SJCRH30 (cell line): ENCODE measurements at regions not wholly inside any gene's neighbourhood (a gene's known extent, or its start where the extent isn't known, plus 50 kb on each side); places are given as distances from the start of the nearest gene placed in this dataset.

Experiments used
- DNase-seq, 2 experiments: peaks; one replicate each; pipeline ENCODE4 v3.0.0-alpha.2; 2015 to 2020
- H3K27ac ChIP-seq: fragments of 250-450 bp; sonication (Bioruptor Pico); 2 replicates; pipeline ENCODE4 v1.5.1; 2020; ENCODE audit warnings: mild to moderate bottlenecking, moderate library complexity
- H3K27me3 ChIP-seq: fragments of 250-450 bp; sonication (Bioruptor Pico); 2 replicates; pipeline ENCODE4 v1.5.1; 2020; ENCODE audit warnings: mild to moderate bottlenecking, moderate library complexity
- H3K36me3 ChIP-seq: fragments of 250-450 bp; sonication (Bioruptor Pico); 2 replicates; pipeline ENCODE4 v1.5.1; 2020; ENCODE audit warnings: mild to moderate bottlenecking, moderate library complexity
- H3K4me1 ChIP-seq: fragments of 250-450 bp; sonication (Bioruptor Pico); 2 replicates; pipeline ENCODE4 v1.5.1; 2020; ENCODE audit warnings: mild to moderate bottlenecking, moderate library complexity
- H3K4me3 ChIP-seq: fragments of 250-450 bp; sonication (Bioruptor Pico); 2 replicates; pipeline ENCODE4 v1.5.1; 2020; ENCODE audit warnings: mild to moderate bottlenecking, moderate library complexity
- H3K9me3 ChIP-seq: fragments of 250-450 bp; sonication (Bioruptor Pico); replicated peaks from 2 replicates; pipeline ENCODE4 v1.5.1; 2020; ENCODE audit warnings: mild to moderate bottlenecking, moderate library complexity

DNA sequence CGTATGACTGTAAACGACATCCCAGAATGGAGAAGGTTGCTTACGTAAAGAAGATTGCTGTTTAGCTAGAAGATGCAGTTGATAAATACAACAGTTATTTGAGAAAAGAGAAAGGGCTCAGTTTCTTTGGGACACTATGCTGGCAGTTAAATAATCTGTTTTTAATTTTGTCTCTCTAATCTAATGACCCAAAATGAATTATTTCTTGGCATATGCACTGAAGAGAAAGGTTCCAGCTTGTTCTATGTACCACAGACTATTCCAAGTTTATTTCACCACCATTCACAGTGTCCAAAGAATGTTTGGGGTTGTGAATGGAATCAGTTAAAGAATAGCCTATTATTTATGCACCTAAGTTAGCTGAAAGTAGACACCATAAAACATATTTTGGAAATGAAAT, 449.9 kb downstream of the RNF144B start:
- Histone ChIP-seq H3K4me1 (no peaks in the 10 kb centered on the region), H3K4me3 (no peak overlapping the region), H3K9me3 (no peaks in the 10 kb centered on the region), H3K27me3 (no peaks in the 10 kb centered on the region), H3K27ac (no peak overlapping the region), H3K36me3 (no peaks in the 10 kb centered on the region)
- no peak for DNase-seq

DNA sequence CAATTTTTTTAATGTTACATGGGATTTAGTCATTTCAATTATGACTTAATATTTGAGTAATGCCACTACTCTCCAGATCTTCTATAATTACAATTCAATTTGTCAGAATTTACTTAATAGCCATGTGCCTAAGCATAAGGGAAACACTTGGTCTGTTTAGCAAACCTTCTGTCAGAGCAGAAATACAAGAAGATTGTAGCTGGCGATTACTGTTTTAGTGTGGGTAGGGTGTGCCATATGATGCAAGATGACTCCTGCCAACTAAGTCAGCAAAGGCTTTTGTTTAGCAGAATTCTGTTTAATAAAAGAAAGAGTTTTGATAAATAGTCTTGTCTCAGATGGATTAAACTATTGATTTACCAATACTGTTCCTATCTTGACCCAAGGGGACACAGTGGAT, 455.4 kb downstream of the RNF144B start:
- no peak overlapping the region for H3K4me3 ChIP-seq
- no peaks in the 10 kb centered on the region for H3K9me3 ChIP-seq
- H3K4me1 ChIP-seq: no peaks in the 10 kb centered on the region
- DNase-seq: no peak
- no peak overlapping the region for H3K27ac ChIP-seq
- no peaks in the 10 kb centered on the region for H3K36me3 ChIP-seq
- H3K27me3 ChIP-seq: no peaks in the 10 kb centered on the region

DNA sequence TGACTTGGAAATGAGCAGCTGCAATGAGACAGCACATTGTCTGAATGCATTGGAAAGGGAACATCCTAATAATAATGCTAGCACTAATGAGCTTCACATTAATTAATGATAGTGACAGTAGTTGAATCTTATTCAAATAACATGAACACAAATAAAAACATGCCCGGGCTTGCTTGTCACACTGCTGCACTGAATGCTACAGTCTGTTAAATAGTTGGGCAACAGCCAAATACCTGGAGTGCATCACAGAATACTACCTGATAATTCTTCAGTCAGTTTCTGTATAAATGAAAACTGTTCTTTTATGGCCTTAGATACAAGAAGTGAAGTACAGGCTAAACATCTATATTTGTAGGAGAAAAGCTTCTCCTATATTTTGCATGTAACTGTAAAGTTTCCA, 458.7 kb downstream of the RNF144B start:
- H3K4me3 ChIP-seq: no peak overlapping the region
- no peak for DNase-seq
- H3K27ac ChIP-seq: no peak overlapping the region
- no peaks in the 10 kb centered on the region for H3K9me3 ChIP-seq
- no peaks in the 10 kb centered on the region for H3K27me3 ChIP-seq
- H3K4me1 ChIP-seq: no peaks in the 10 kb centered on the region
- H3K36me3 ChIP-seq: no peaks in the 10 kb centered on the region

GRCh38 chr6:18846327-18846726, 459.2 kb downstream of the RNF144B start:
- no peaks in the 10 kb centered on the region for H3K9me3 ChIP-seq
- no peaks in the 10 kb centered on the region for H3K36me3 ChIP-seq
- H3K27me3 ChIP-seq: no peaks in the 10 kb centered on the region
- no peak for DNase-seq
- no peak overlapping the region for H3K4me3 ChIP-seq
- no peak overlapping the region for H3K27ac ChIP-seq
- H3K4me1 ChIP-seq: no peaks in the 10 kb centered on the region

GRCh38 chr6:18861204-18861603, 474.1 kb downstream of the RNF144B start:
- H3K4me1 ChIP-seq: no peaks in the 10 kb centered on the region
- H3K27me3 ChIP-seq: no peaks in the 10 kb centered on the region
- DNase-seq: no peak
- no peak overlapping the region for H3K4me3 ChIP-seq
- no peaks in the 10 kb centered on the region for H3K9me3 ChIP-seq
- H3K36me3 ChIP-seq: no peaks in the 10 kb centered on the region
- no peak overlapping the region for H3K27ac ChIP-seq

DNA sequence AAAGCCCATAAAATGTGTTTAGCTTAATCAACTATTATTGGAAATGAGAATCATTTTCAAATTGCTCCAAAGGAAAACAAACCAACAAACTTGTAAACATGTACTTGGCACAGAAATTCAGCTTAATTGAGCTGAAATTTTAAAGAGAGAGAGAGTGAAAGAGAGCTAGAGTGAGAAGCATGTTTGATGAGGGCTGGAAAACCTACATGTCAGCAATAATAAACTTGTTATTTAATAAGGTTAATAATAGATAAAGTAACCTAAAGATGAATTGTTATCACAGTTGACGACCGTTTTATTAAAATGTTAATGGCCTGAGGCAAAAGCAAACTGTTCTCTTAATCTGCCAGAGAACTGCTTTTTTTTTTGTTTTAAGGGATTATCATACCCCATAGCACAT, 496.1 kb downstream of the RNF144B start:
- no peak for DNase-seq
- no peaks in the 10 kb centered on the region for H3K9me3 ChIP-seq
- no peaks in the 10 kb centered on the region for H3K36me3 ChIP-seq
- no peaks in the 10 kb centered on the region for H3K27me3 ChIP-seq
- no peak overlapping the region for H3K4me3 ChIP-seq
- no peak overlapping the region for H3K27ac ChIP-seq
- H3K4me1 ChIP-seq: no peaks in the 10 kb centered on the region

- no peak overlapping the region for H3K27ac ChIP-seq
- H3K36me3 ChIP-seq: no peaks in the 10 kb centered on the region
- H3K27me3 ChIP-seq: no peaks in the 10 kb centered on the region
- H3K4me3 ChIP-seq: no peak overlapping the region
- H3K4me1 ChIP-seq: no peaks in the 10 kb centered on the region
- DNase-seq: no peak
- no peaks in the 10 kb centered on the region for H3K9me3 ChIP-seq
Observed at GRCh38 chr6:18883851-18884250, 496.7 kb downstream of the RNF144B start.

- no peak overlapping the region for H3K4me3 ChIP-seq
- H3K4me1 ChIP-seq: no peaks in the 10 kb centered on the region
- H3K27me3 ChIP-seq: no peaks in the 10 kb centered on the region
- no peaks in the 10 kb centered on the region for H3K36me3 ChIP-seq
- DNase-seq: no peak
- H3K27ac ChIP-seq: no peak overlapping the region
- H3K9me3 ChIP-seq: no peaks in the 10 kb centered on the region
Observed at GRCh38 chr6:18893540-18894269, 506.6 kb downstream of the RNF144B start.

DNA sequence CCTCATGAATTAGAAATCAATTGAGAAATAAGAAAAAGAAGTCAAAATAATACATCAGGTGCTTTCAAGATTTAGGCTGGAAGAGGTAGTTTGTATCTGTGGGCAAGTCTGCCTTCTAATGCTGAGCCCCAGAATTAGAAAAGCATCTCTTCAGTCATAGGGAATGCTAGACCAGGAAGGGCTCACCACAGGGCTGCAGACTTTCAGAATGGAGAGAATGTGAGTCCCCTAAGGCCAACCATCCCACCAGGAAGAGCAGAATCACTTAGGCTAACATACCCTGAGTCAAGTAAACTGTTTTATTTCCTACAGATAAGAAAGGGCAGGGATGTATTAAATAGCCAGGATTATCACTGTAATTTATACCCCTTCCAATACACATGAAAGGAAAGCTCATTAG, 510.2 kb downstream of the RNF144B start:
- Histone ChIP-seq H3K4me3 (no peak overlapping the region), H3K36me3 (no peaks in the 10 kb centered on the region), H3K27ac (no peak overlapping the region), H3K9me3 (no peaks in the 10 kb centered on the region), H3K27me3 (no peaks in the 10 kb centered on the region), H3K4me1 (no peaks in the 10 kb centered on the region)
- no peak for DNase-seq

- Histone ChIP-seq H3K27ac (no peak overlapping the region), H3K4me1 (no peaks in the 10 kb centered on the region), H3K9me3 (no peaks in the 10 kb centered on the region), H3K27me3 (no peaks in the 10 kb centered on the region), H3K36me3 (no peaks in the 10 kb centered on the region), H3K4me3 (no peak overlapping the region)
- DNase-seq: no peak
Observed at GRCh38 chr6:18904681-18905080, 517.5 kb downstream of the RNF144B start.

DNA sequence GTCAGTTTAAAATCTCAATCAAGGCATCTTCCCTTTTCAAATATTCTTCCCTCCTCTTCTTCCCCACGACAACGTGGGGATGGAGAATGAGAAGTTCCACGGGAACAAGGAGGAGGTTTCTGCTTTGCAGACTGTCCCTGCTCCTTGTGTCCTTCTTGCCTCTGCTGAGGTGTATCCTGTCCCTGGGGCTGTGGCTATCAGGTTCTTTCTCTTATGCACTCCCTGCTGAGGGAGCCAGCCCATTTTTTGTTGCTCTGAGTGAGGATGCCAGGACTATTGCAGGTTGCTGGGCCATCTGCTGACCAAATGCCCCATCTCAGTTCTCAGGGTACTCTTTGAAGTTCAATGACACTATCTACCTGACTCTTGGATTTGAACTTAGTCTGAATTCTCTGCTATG, 533.6 kb downstream of the RNF144B start:
- H3K4me1 ChIP-seq: no peaks in the 10 kb centered on the region
- no peak overlapping the region for H3K4me3 ChIP-seq
- no peak for DNase-seq
- H3K27ac ChIP-seq: no peak overlapping the region
- no peaks in the 10 kb centered on the region for H3K36me3 ChIP-seq
- H3K27me3 ChIP-seq: no peaks in the 10 kb centered on the region
- H3K9me3 ChIP-seq: no peaks in the 10 kb centered on the region

DNA sequence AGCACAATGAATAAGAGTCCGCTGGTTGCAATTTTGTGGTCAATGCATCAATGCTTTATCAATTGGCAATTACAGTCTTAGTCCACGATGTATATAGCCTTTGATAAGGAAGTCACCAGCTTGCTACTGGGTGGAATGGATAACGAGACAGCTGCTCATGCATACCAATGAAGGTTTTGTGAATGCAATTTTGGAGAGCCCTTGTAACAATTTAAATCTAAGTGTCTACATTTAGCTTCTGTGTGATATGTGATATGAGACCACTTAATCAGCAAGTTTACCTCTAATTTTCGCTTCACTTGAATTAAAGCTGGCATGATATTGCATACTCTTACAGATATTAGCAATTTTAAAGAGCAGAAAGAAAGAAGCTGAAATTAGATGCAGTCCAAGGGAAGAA, 543.9 kb downstream of the RNF144B start:
- H3K27me3 ChIP-seq: no peaks in the 10 kb centered on the region
- H3K27ac ChIP-seq: no peak overlapping the region
- H3K9me3 ChIP-seq: no peaks in the 10 kb centered on the region
- no peaks in the 10 kb centered on the region for H3K4me1 ChIP-seq
- H3K4me3 ChIP-seq: no peak overlapping the region
- H3K36me3 ChIP-seq: no peaks in the 10 kb centered on the region
- no peak for DNase-seq

- no peaks in the 10 kb centered on the region for H3K9me3 ChIP-seq
- no peaks in the 10 kb centered on the region for H3K4me1 ChIP-seq
- no peak overlapping the region for H3K4me3 ChIP-seq
- no peak for DNase-seq
- no peak overlapping the region for H3K27ac ChIP-seq
- no peaks in the 10 kb centered on the region for H3K27me3 ChIP-seq
- no peaks in the 10 kb centered on the region for H3K36me3 ChIP-seq
Observed at GRCh38 chr6:18958146-18958545, 571.0 kb downstream of the RNF144B start.

- H3K36me3 ChIP-seq: no peaks in the 10 kb centered on the region
- no peaks in the 10 kb centered on the region for H3K27me3 ChIP-seq
- H3K4me3 ChIP-seq: no peak overlapping the region
- H3K4me1 ChIP-seq: no peaks in the 10 kb centered on the region
- no peaks in the 10 kb centered on the region for H3K9me3 ChIP-seq
- DNase-seq: no peak
- no peak overlapping the region for H3K27ac ChIP-seq
Observed at GRCh38 chr6:18961566-18961965, 574.4 kb downstream of the RNF144B start.

- Histone ChIP-seq H3K4me3 (no peak overlapping the region), H3K36me3 (no peaks in the 10 kb centered on the region), H3K27me3 (no peaks in the 10 kb centered on the region), H3K27ac (no peak overlapping the region), H3K9me3 (no peaks in the 10 kb centered on the region), H3K4me1 (no peaks in the 10 kb centered on the region)
- no peak for DNase-seq
Observed at GRCh38 chr6:18962361-18962905, 575.3 kb downstream of the RNF144B start.

- H3K4me3 ChIP-seq: no peak overlapping the region
- H3K36me3 ChIP-seq: no peaks in the 10 kb centered on the region
- H3K27ac ChIP-seq: no peak overlapping the region
- H3K9me3 ChIP-seq: no peaks in the 10 kb centered on the region
- no peaks in the 10 kb centered on the region for H3K4me1 ChIP-seq
- no peak for DNase-seq
- H3K27me3 ChIP-seq: no peaks in the 10 kb centered on the region
Observed at GRCh38 chr6:18963439-18963838, 576.3 kb downstream of the RNF144B start.
